ENCODE measurements at regions not wholly inside any gene's neighbourhood (a gene's known extent, or its start where the extent isn't known, plus 50 kb on each side); places are given as distances from the start of the nearest gene placed in this dataset.

- CTCF ChIA-PET, result interaction anchor here (0.7 to 3.9 kb wide), 2 partner anchors 374 to 1053 kb away, joined by 3 to 18 read pairs; no protein-coding TSS in a partner anchor
- TF ChIP-seq FOXM1 (IDR thresholded peaks at IDR 0.05; ENCODE audit: borderline replicate concordance), result no peak
- TF ChIP-seq TARDBP (IDR thresholded peaks at IDR 0.05), result no peak
- no peak for TF ChIP-seq L3MBTL2 (conservative IDR thresholded peaks at IDR 0.05)
- TF ChIP-seq SP1 (IDR thresholded peaks at IDR 0.05), result no peak
- TF ChIP-seq NFRKB (IDR thresholded peaks at IDR 0.05), result no peak
- no peak for TF ChIP-seq ARNT (IDR thresholded peaks at IDR 0.05)
- TF ChIP-seq LEF1 (IDR thresholded peaks at IDR 0.05; ENCODE audit: borderline replicate concordance), result no peak
- no peak for TF ChIP-seq ZNF384 (IDR thresholded peaks at IDR 0.05)
- POLR2A ChIA-PET, result no interaction called here
- DNase-seq (ENCODE audit: extremely low spot score), result peak; percentile 68
Measured at GRCh38 chr16:55944377-55944802, 69.2 kb upstream of the CES5A start.

- no peak for TF ChIP-seq HDGF (IDR thresholded peaks at IDR 0.05; ENCODE audit: borderline replicate concordance)
- TF ChIP-seq NFRKB (IDR thresholded peaks at IDR 0.05), result no peak
- no peak for TF ChIP-seq CTBP1 (IDR thresholded peaks at IDR 0.05; ENCODE audit: borderline replicate concordance)
- TF ChIP-seq FOXA1 (IDR thresholded peaks at IDR 0.05), result no peak
- TF ChIP-seq FOXK2 (IDR thresholded peaks at IDR 0.05), result no peak
- TF ChIP-seq LEF1 (IDR thresholded peaks at IDR 0.05; ENCODE audit: borderline replicate concordance), result no peak
- no peak for TF ChIP-seq PKNOX1 (IDR thresholded peaks at IDR 0.05)
- TF ChIP-seq BHLHE40 (IDR thresholded peaks at IDR 0.05; ENCODE audit: borderline replicate concordance), result no peak
- no peak for TF ChIP-seq TARDBP (IDR thresholded peaks at IDR 0.05)
- TF ChIP-seq ELF4 (IDR thresholded peaks at IDR 0.05), result no peak
- no peak for TF ChIP-seq L3MBTL2 (conservative IDR thresholded peaks at IDR 0.05)
- no peak for TF ChIP-seq ZNF384 (IDR thresholded peaks at IDR 0.05)
- no peak for TF ChIP-seq SUZ12 (IDR thresholded peaks at IDR 0.05)
- no peak for TF ChIP-seq ARNT (IDR thresholded peaks at IDR 0.05)
- no peak for TF ChIP-seq SP1 (IDR thresholded peaks at IDR 0.05)
- TF ChIP-seq FOXM1 (IDR thresholded peaks at IDR 0.05; ENCODE audit: borderline replicate concordance), result no peak
- ChIA-PET CTCF (interaction anchor here (0.6 to 3.9 kb wide), 3 partner anchors 87 to 375 kb away, joined by 3 to 18 read pairs (median 3); no protein-coding TSS in a partner anchor), POLR2A (no interaction called here)
- no peak for DNase-seq (ENCODE audit: extremely low spot score)
Measured at GRCh38 chr16:55943267-55943666, 68.1 kb upstream of the CES5A start.

GRCh38 chr16:55942821-55943220 lies 67.6 kb upstream of the CES5A start:
- CTCF ChIA-PET, result interaction anchor here (0.6 to 3.9 kb wide), 3 partner anchors 87 to 376 kb away, joined by 3 to 18 read pairs (median 3); no protein-coding TSS in a partner anchor
- no peak for DNase-seq (ENCODE audit: extremely low spot score)
- TF ChIP-seq BHLHE40 (IDR thresholded peaks at IDR 0.05; ENCODE audit: borderline replicate concordance) (no peak), ELF4 (IDR thresholded peaks at IDR 0.05) (no peak), NFRKB (IDR thresholded peaks at IDR 0.05) (no peak), TARDBP (IDR thresholded peaks at IDR 0.05) (no peak), LEF1 (IDR thresholded peaks at IDR 0.05; ENCODE audit: borderline replicate concordance) (no peak), L3MBTL2 (conservative IDR thresholded peaks at IDR 0.05) (no peak), HDGF (IDR thresholded peaks at IDR 0.05; ENCODE audit: borderline replicate concordance) (no peak), FOXK2 (IDR thresholded peaks at IDR 0.05) (no peak), FOXM1 (IDR thresholded peaks at IDR 0.05; ENCODE audit: borderline replicate concordance) (no peak), ARNT (IDR thresholded peaks at IDR 0.05) (no peak), PKNOX1 (IDR thresholded peaks at IDR 0.05) (no peak), FOXA1 (IDR thresholded peaks at IDR 0.05) (no peak), SP1 (IDR thresholded peaks at IDR 0.05) (no peak), SUZ12 (IDR thresholded peaks at IDR 0.05) (no peak), ZNF384 (IDR thresholded peaks at IDR 0.05) (no peak), CTBP1 (IDR thresholded peaks at IDR 0.05; ENCODE audit: borderline replicate concordance) (no peak)
- POLR2A ChIA-PET, result no interaction called here

GRCh38 chr16:55941552-55941951 lies 66.4 kb upstream of the CES5A start:
- no peak for DNase-seq (ENCODE audit: extremely low spot score)
- ChIA-PET POLR2A (no interaction called here), CTCF (interaction anchor here (3.9 kb wide), 1 partner anchor 377 kb away, joined by 18 read pairs; no protein-coding TSS in a partner anchor)
- TF ChIP-seq BHLHE40 (IDR thresholded peaks at IDR 0.05; ENCODE audit: borderline replicate concordance) (no peak), L3MBTL2 (conservative IDR thresholded peaks at IDR 0.05) (no peak), TARDBP (IDR thresholded peaks at IDR 0.05) (no peak), NFRKB (IDR thresholded peaks at IDR 0.05) (no peak), ARNT (IDR thresholded peaks at IDR 0.05) (no peak), PKNOX1 (IDR thresholded peaks at IDR 0.05) (no peak), FOXK2 (IDR thresholded peaks at IDR 0.05) (no peak), SUZ12 (IDR thresholded peaks at IDR 0.05) (no peak), LEF1 (IDR thresholded peaks at IDR 0.05; ENCODE audit: borderline replicate concordance) (no peak)

- POLR2A ChIA-PET, result no interaction called here
- DNase-seq (ENCODE audit: extremely low spot score), result no peak
- TF ChIP-seq TARDBP (IDR thresholded peaks at IDR 0.05) (no peak), LEF1 (IDR thresholded peaks at IDR 0.05; ENCODE audit: borderline replicate concordance) (no peak), ELF4 (IDR thresholded peaks at IDR 0.05) (no peak)
- CTCF ChIA-PET, result no interaction called here
Measured at GRCh38 chr16:55938126-55938525, 63.0 kb upstream of the CES5A start.

- ChIA-PET POLR2A (no interaction called here), CTCF (no interaction called here)
- DNase-seq (ENCODE audit: extremely low spot score), result no peak
- TF ChIP-seq ELF4 (IDR thresholded peaks at IDR 0.05) (no peak), SP1 (IDR thresholded peaks at IDR 0.05) (no peak), LEF1 (IDR thresholded peaks at IDR 0.05; ENCODE audit: borderline replicate concordance) (no peak), ZNF384 (IDR thresholded peaks at IDR 0.05) (no peak), HDGF (IDR thresholded peaks at IDR 0.05; ENCODE audit: borderline replicate concordance) (no peak), NFRKB (IDR thresholded peaks at IDR 0.05) (no peak), FOXK2 (IDR thresholded peaks at IDR 0.05) (no peak), FOXM1 (IDR thresholded peaks at IDR 0.05; ENCODE audit: borderline replicate concordance) (no peak), ARNT (IDR thresholded peaks at IDR 0.05) (no peak), SUZ12 (IDR thresholded peaks at IDR 0.05) (no peak), BHLHE40 (IDR thresholded peaks at IDR 0.05; ENCODE audit: borderline replicate concordance) (no peak), FOXA1 (IDR thresholded peaks at IDR 0.05) (no peak), L3MBTL2 (conservative IDR thresholded peaks at IDR 0.05) (no peak), CTBP1 (IDR thresholded peaks at IDR 0.05; ENCODE audit: borderline replicate concordance) (no peak), PKNOX1 (IDR thresholded peaks at IDR 0.05) (no peak), TARDBP (IDR thresholded peaks at IDR 0.05) (no peak)
Measured at GRCh38 chr16:55933038-55933437, 57.9 kb upstream of the CES5A start.

Data from HEK293T (cell line).